WI38 (cell line): ENCODE measurements at regions not wholly inside any gene's neighbourhood (a gene's known extent, or its start where the extent isn't known, plus 50 kb on each side); places are given as distances from the start of the nearest gene placed in this dataset.

Experiments used
- H3K4me3 ChIP-seq: 2 replicates; pipeline ENCODE4 v1.5.1; 2011; ENCODE audit warnings: low read depth, mild to moderate bottlenecking, control low read depth, low read length
- CTCF ChIP-seq: IDR thresholded peaks from 2 replicates; pipeline ENCODE4 v1.5.1; 2012; ENCODE audit warnings: low read depth, mild to moderate bottlenecking, control low read depth, low read length

- H3K4me3 ChIP-seq, result no peak overlapping the region
- no peak for TF ChIP-seq CTCF
Measured at GRCh38 chr6:4554645-4555044, 221.6 kb upstream of the CDYL start.

- no peak overlapping the region for H3K4me3 ChIP-seq
- no peak for TF ChIP-seq CTCF
Measured at GRCh38 chr6:4553387-4553786, 222.8 kb upstream of the CDYL start.

DNA sequence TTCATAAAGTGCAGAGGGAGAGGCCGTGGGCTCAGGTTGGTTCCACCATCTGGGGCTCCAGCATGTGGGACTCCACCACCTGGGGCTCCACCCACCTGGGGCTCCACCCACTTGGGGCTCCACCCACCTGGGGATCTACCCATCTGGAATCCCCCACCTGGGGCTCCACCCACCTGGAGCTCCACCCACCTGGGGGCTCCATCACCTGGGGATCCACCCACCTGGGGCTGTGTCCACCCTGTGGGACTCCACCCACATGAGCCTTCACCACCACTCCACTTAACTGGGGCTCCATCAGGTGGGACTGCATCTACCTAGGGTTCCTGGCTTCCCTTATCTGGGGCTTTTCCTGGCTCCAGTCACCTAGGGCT, 226.0 kb upstream of the CDYL start:
- H3K4me3 ChIP-seq, result no peak overlapping the region
- no peak for TF ChIP-seq CTCF

- TF ChIP-seq CTCF, result no peak
- no peak overlapping the region for H3K4me3 ChIP-seq
Measured at GRCh38 chr6:4549556-4550226, 226.5 kb upstream of the CDYL start.

DNA sequence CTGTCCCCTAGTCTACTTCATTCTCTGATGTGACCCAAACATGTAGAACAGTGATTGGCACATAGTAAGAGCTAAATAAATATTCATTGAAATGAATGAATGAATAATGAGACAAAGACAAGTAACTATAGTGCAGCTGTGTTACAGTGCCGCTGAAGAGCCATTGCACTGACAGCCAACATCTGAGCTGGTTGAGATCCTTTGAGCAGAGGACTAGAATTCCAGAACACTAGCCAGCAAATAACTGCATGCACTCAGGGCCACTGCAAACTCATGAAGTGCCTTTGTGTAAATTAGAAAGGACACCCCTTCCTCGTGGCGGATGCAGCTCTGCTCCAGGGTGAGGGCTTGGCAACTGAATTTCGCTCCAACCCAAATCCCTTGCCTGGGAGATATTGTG, 230.3 kb upstream of the CDYL start:
- TF ChIP-seq CTCF, result no peak
- no peak overlapping the region for H3K4me3 ChIP-seq

DNA sequence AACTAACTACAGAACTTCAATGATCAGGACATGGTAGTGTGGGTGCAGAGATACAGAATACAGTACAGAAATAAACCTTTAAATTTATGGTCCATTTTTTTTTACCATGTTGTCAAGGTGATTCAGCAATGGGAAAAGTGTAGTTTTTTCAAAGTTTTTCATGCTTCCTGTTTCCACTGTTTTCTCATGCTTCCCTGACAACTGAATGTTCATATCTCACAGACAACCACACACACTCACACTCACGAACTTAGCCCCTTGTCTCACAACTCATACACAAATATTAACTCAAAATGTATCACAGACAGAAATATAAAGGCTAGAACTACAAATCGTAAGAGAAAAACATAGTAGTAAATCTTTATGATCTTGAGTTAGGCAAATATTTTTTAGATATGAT, 232.6 kb upstream of the CDYL start:
- H3K4me3 ChIP-seq, result no peak overlapping the region
- no peak for TF ChIP-seq CTCF

- no peak for TF ChIP-seq CTCF
- H3K4me3 ChIP-seq, result no peak overlapping the region
Measured at GRCh38 chr6:4533576-4533975, 242.6 kb upstream of the CDYL start.
